RPMI7951 (cell line): ENCODE measurements at regions not wholly inside any gene's neighbourhood (a gene's known extent, or its start where the extent isn't known, plus 50 kb on each side); places are given as distances from the start of the nearest gene placed in this dataset.

Experiments used
- DNase-seq: peaks from one replicate; pipeline ENCODE4 v3.0.0-alpha.2; 2012; ENCODE audit warnings: low read depth

DNA sequence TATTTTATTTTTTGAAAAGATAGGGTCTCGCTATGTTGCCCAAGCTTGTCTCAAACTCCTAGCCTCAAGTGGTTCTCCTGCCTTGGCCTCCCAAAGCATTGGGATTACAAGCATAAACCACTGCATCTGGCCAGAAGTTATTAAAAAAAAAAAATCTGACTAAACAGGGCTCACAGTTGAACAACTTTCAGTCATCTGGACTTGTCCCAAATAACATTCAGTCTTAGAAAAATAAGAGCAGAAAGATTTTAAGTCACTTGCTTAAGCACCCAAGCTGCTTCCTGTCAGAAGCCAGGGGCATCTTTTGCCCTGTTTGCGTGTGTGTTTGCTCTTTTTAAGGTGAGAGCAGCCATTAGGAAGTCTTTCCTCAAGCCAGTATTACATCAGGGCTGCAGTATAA lies 286.8 kb downstream of the LMO4 start:
- no peak for DNase-seq

GRCh38 chr1:87615901-87616300 lies 287.2 kb downstream of the LMO4 start:
- DNase-seq = no peak

DNA sequence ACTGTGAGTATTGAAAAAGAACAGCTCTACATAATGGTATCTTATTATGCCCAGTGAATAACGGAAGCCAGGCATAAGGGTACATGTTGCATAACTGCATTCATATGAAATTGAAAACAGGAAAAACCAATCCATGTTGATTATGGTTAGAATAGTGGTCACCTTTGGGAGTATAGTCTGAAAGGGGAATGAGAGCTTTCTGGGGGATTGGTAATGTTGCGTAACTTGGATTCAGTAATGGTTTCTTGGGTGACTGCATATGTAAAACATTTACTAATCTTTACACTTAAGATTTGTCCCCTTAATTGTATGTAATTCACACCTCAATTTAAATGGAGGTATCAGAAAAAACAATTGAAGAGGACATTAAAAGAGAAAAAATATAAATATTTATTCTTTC lies 292.1 kb downstream of the LMO4 start:
- no peak for DNase-seq

DNA sequence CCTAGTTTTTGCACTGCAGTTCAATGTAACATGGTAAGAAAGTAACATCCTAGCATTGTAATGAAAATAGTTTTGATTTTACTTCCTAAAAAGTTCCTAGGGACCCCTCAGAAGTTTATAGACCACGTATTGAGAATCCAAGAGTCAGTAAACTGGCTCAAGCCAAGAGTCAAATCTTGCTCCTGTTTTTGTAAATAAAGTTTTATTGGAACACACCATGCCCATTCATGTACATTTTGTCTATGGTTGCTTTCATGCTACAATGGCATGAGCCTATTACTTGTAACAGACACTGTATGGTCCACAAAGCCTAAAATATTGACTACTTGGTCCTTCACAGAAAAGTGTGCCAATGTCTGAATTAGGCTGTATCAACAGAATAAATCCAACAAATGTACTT lies 301.0 kb downstream of the LMO4 start:
- no peak for DNase-seq

DNA sequence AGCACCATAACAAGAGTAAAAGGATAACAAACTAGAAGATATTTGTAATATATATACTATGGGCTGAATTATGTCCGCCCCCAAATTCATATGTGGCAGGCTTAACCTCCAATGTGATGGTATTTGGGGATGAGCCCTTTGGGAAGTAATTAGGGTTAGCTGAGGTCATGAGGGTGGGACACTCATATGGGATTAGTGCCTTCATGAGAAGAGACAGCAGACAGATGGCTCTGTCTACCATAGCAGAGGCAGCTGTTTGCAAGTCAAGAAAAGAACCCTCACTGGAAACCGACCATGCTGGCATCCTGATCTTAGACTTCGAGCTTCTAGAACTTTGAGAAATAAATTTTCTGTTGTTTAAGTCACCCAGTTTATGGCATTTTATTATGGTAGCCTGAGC lies 303.6 kb downstream of the LMO4 start:
- no peak for DNase-seq

- DNase-seq = no peak
These were observed 307.7 kb downstream of the LMO4 start for GRCh38 chr1:87636198-87636892.

DNA sequence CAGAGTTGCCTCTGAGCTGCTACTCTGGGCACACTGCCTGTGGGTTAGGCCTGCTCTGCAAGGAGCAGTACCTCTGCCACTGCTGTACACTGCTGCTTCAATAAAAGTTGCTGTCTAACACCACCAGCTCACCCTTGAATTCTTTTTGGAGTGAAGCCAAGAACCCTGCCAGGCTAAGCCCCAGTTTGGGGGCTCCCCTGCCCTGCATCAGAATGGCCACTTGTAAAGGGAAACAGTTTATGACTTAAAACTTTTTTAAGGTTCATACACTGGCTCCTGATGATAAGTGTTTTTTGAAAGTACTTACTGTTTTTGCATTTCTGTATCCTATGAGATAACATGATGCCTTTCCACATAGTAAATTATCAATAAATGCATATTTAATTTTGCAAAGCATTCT lies 310.0 kb downstream of the LMO4 start:
- DNase-seq = no peak

GRCh38 chr1:87641996-87642395 lies 313.3 kb downstream of the LMO4 start:
- no peak for DNase-seq

DNA sequence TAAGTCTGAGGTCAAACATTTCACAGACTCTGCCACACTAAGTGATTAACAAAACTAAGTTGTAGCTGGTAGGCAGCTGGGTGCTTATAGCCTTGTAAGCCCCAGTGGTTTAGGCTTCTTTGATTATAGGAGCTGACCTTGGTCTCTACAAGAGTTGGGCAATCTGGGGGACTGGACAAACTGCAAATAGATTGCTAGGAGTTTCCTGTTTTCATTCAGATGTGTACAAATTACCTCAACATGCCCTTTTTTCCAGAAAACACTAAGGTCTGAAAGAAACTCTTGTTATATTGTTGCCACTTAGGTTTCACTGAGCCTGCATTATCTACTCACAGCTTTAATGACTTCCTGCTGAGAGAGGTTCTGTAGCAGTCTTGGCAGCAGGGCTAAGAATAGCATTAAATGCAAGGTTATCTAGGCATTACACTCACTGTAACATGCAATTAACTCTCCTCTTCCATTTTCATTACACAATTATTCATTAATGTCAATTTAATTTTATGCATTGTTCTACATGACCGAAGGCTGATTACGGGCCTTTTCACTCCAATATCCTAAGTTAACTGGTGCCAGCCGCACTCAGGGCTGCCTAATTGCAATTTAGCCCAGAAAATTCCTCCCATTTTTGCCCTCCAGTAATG lies 314.0 kb downstream of the LMO4 start:
- peak; percentile 22 for DNase-seq

- DNase-seq = peak; percentile 56
These were observed 315.4 kb downstream of the LMO4 start for GRCh38 chr1:87644033-87644578.

DNA sequence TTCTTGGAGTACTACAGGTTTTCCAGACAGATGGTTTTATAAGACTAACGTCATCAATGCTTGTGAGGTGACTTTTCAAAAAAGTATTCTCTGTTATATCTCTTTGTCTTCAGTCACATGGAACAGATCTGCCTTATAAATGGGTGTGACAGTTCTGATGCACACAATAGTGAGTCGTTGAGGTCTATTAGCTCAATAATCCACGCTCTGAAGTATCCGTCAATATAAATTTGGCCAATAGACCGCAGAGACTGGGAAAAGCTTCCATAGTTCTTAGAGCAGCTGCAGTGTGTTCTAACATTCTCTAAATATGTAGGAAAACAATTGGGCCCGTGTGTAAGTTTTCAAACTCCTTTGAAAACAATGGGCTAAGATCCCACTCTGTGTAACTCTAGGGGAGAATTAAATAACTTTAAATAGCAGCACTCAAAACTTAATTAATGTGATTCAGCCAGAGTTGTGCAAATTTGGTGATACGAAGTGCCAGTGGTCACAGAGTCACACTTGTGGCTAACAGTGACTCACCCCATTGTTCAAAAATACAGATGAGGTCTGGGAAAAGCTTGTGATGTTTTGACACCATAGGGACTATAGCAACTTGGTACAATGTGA lies 316.0 kb downstream of the LMO4 start:
- peak; percentile 65 for DNase-seq

GRCh38 chr1:87647430-87648177 lies 318.9 kb downstream of the LMO4 start:
- DNase-seq = no peak

- no peak for DNase-seq
These were observed 319.8 kb downstream of the LMO4 start for GRCh38 chr1:87648323-87649119.

DNA sequence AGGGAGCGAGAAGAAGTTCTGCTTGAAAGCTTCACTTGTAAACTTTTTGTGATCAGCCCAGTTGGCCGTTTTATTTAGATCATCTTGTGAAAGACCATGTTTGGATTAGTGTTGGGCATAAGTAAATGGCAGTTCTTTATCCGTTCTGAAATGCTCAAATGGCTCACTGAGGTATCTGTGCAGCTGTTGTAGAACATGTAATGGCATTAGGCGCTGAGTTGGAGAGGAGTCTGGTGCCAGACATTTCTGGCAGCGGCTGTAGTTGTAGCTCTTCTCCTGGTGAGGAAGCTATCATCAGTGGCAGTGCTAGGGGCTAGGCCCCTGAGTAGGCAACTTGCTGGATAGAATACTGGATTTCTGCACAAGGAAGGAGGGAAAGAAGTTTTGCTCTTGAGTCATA lies 321.6 kb downstream of the LMO4 start:
- no peak for DNase-seq

GRCh38 chr1:87652176-87652575 lies 323.5 kb downstream of the LMO4 start:
- DNase-seq = no peak

DNA sequence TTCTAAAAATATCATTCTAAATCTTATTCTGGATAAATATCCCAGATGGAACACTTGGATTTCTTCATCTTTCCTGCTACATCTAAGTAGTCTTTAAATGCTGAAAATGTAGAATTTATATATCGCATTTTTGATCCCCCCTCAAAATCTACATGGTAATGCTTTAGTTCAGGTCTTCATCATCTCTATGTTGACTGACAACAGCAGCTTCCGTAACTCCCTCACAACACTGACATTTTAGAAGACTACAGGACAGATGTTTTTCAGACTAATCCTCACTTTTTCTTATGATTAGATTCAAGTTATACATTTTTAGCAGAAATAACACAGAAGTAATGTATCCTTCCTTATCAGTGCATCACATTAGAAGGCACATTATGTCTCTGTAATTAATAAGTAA lies 336.5 kb downstream of the LMO4 start:
- no peak for DNase-seq

- DNase-seq = no peak
These were observed 338.0 kb downstream of the LMO4 start for GRCh38 chr1:87666681-87667080.

DNA sequence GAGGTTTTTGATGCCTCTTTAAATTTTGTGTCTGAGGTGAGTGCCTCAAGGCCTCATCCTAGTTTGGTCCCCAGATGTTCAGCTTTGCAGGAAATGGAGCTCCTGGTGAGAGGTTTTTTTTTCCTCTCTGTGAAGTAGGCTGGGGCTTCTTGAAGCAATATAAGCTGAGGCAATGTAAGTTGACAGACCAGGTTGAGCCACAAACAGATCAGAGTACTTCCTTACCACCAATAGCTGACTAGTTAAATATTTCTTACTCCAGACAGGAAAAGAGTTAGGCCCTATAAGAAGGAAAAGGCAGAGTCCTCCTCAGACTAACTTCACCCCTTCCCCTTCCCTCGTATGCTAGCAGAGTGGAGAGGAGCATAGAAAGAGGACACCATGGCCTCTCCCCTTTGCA lies 341.0 kb downstream of the LMO4 start:
- no peak for DNase-seq

- no peak for DNase-seq
These were observed 344.6 kb downstream of the LMO4 start for GRCh38 chr1:87673309-87673708.

- DNase-seq = no peak
These were observed 345.1 kb downstream of the LMO4 start for GRCh38 chr1:87673748-87674147.

DNA sequence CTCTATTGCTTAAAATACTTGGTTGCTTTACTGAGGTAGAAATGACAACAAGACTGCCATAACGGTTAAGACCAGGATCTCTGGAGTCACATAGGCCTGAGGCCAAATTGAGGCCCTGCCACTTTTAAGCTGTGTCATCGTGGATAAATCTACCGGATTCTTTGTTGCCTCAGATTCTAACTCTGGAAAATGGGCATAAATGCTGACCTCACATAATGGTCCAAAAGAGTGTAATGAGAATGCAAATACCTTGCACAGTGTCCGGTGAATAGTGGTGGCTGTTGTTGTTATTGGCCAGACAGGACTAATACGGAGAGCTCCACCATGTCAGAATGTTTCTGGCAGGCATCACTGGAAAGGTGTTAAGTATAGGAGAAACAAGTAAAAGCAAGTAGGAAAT lies 346.1 kb downstream of the LMO4 start:
- no peak for DNase-seq

- DNase-seq = no peak
These were observed 349.6 kb downstream of the LMO4 start for GRCh38 chr1:87678266-87678665.
